Activated naive CD8-positive, alpha-beta T cell (primary cell): ENCODE measurements at regions not wholly inside any gene's neighbourhood (a gene's known extent, or its start where the extent isn't known, plus 50 kb on each side); places are given as distances from the start of the nearest gene placed in this dataset.

ENCODE experiments used
- H3K27ac Mint-ChIP-seq: one replicate; pipeline ENCODE4 v1.8.0; 2021; ENCODE audit warnings: mixed read lengths
- H3K27me3 Mint-ChIP-seq: one replicate; pipeline ENCODE4 v1.8.0; 2021; ENCODE audit warnings: mixed read lengths
- H3K36me3 Mint-ChIP-seq: one replicate; pipeline ENCODE4 v1.8.0; 2021; ENCODE audit warnings: mixed read lengths
- H3K4me1 Mint-ChIP-seq: one replicate; pipeline ENCODE4 v1.8.0; 2021; ENCODE audit warnings: low read depth, mixed read lengths
- H3K4me3 Mint-ChIP-seq: one replicate; pipeline ENCODE4 v1.8.0; 2021; ENCODE audit warnings: mild to moderate bottlenecking, mixed read lengths
- H3K9me3 Mint-ChIP-seq: one replicate; pipeline ENCODE4 v1.8.0; 2021; ENCODE audit warnings: low read depth, mixed read lengths

GRCh38 chr22:44427611-44428470 lies 70.2 kb downstream of the RTL6 start:
- H3K27me3 Mint-ChIP-seq = peaks cover 5% of the 10 kb centered on the region
- H3K36me3 Mint-ChIP-seq = no peaks in the 10 kb centered on the region
- no peaks in the 10 kb centered on the region for H3K4me1 Mint-ChIP-seq
- H3K27ac Mint-ChIP-seq = no peak overlapping the region
- H3K9me3 Mint-ChIP-seq = no peaks in the 10 kb centered on the region
- no peak overlapping the region for H3K4me3 Mint-ChIP-seq

- H3K4me3 Mint-ChIP-seq = no peak overlapping the region
- H3K4me1 Mint-ChIP-seq = no peaks in the 10 kb centered on the region
- no peaks in the 10 kb centered on the region for H3K36me3 Mint-ChIP-seq
- no peak overlapping the region for H3K27ac Mint-ChIP-seq
- peaks cover 7% of the 10 kb centered on the region for H3K27me3 Mint-ChIP-seq
- no peaks in the 10 kb centered on the region for H3K9me3 Mint-ChIP-seq
Observed at GRCh38 chr22:44426981-44427380, 71.1 kb downstream of the RTL6 start.

- Mint-ChIP-seq H3K27ac (no peak overlapping the region), H3K27me3 (peaks cover 7% of the 10 kb centered on the region), H3K36me3 (peaks cover 5% of the 10 kb centered on the region), H3K4me1 (no peaks in the 10 kb centered on the region), H3K9me3 (peaks cover 5% of the 10 kb centered on the region), H3K4me3 (no peak overlapping the region)
Observed at GRCh38 chr22:44425694-44426045, 72.4 kb downstream of the RTL6 start.

GRCh38 chr22:44424867-44425693 lies 73.0 kb downstream of the RTL6 start:
- no peak overlapping the region for H3K4me3 Mint-ChIP-seq
- H3K36me3 Mint-ChIP-seq = peaks cover 5% of the 10 kb centered on the region
- H3K27me3 Mint-ChIP-seq = peaks cover 7% of the 10 kb centered on the region
- no peaks in the 10 kb centered on the region for H3K4me1 Mint-ChIP-seq
- H3K27ac Mint-ChIP-seq = no peak overlapping the region
- H3K9me3 Mint-ChIP-seq = peaks cover 7% of the 10 kb centered on the region

GRCh38 chr22:44424359-44424682 lies 73.7 kb downstream of the RTL6 start:
- Mint-ChIP-seq H3K9me3 (peaks cover 14% of the 10 kb centered on the region), H3K4me3 (no peak overlapping the region), H3K4me1 (no peaks in the 10 kb centered on the region), H3K36me3 (peaks cover 5% of the 10 kb centered on the region), H3K27me3 (peaks cover 13% of the 10 kb centered on the region), H3K27ac (no peak overlapping the region)

GRCh38 chr22:44423556-44424358 lies 74.3 kb downstream of the RTL6 start:
- H3K4me1 Mint-ChIP-seq = no peaks in the 10 kb centered on the region
- H3K4me3 Mint-ChIP-seq = no peak overlapping the region
- peaks cover 5% of the 10 kb centered on the region for H3K36me3 Mint-ChIP-seq
- peaks cover 15% of the 10 kb centered on the region for H3K9me3 Mint-ChIP-seq
- H3K27me3 Mint-ChIP-seq = peaks cover 13% of the 10 kb centered on the region
- H3K27ac Mint-ChIP-seq = no peak overlapping the region

- peaks cover 5% of the 10 kb centered on the region for H3K36me3 Mint-ChIP-seq
- H3K27ac Mint-ChIP-seq = no peak overlapping the region
- no peak overlapping the region for H3K4me3 Mint-ChIP-seq
- no peaks in the 10 kb centered on the region for H3K4me1 Mint-ChIP-seq
- H3K9me3 Mint-ChIP-seq = peaks cover 15% of the 10 kb centered on the region
- peaks cover 15% of the 10 kb centered on the region for H3K27me3 Mint-ChIP-seq
Observed at GRCh38 chr22:44422746-44423380, 75.2 kb downstream of the RTL6 start.

GRCh38 chr22:44419429-44419828 lies 78.6 kb downstream of the RTL6 start:
- no peaks in the 10 kb centered on the region for H3K4me1 Mint-ChIP-seq
- no peak overlapping the region for H3K4me3 Mint-ChIP-seq
- no peak overlapping the region for H3K27ac Mint-ChIP-seq
- peaks cover 5% of the 10 kb centered on the region for H3K36me3 Mint-ChIP-seq
- H3K27me3 Mint-ChIP-seq = peaks cover 14% of the 10 kb centered on the region
- H3K9me3 Mint-ChIP-seq = peaks cover 19% of the 10 kb centered on the region

- H3K4me1 Mint-ChIP-seq = no peaks in the 10 kb centered on the region
- no peak overlapping the region for H3K27ac Mint-ChIP-seq
- no peak overlapping the region for H3K4me3 Mint-ChIP-seq
- H3K9me3 Mint-ChIP-seq = peaks cover 4% of the 10 kb centered on the region
- peaks cover 2% of the 10 kb centered on the region for H3K27me3 Mint-ChIP-seq
- H3K36me3 Mint-ChIP-seq = no peaks in the 10 kb centered on the region
Observed at GRCh38 chr22:44413211-44413610, 84.8 kb downstream of the RTL6 start.

- H3K9me3 Mint-ChIP-seq = peaks cover 4% of the 10 kb centered on the region
- H3K4me1 Mint-ChIP-seq = no peaks in the 10 kb centered on the region
- no peak overlapping the region for H3K4me3 Mint-ChIP-seq
- H3K36me3 Mint-ChIP-seq = no peaks in the 10 kb centered on the region
- H3K27ac Mint-ChIP-seq = no peak overlapping the region
- no peaks in the 10 kb centered on the region for H3K27me3 Mint-ChIP-seq
Observed at GRCh38 chr22:44412136-44412731, 85.8 kb downstream of the RTL6 start.

- H3K27me3 Mint-ChIP-seq = no peaks in the 10 kb centered on the region
- H3K4me1 Mint-ChIP-seq = no peaks in the 10 kb centered on the region
- H3K36me3 Mint-ChIP-seq = no peaks in the 10 kb centered on the region
- H3K9me3 Mint-ChIP-seq = peaks cover 4% of the 10 kb centered on the region
- H3K4me3 Mint-ChIP-seq = no peak overlapping the region
- H3K27ac Mint-ChIP-seq = no peak overlapping the region
Observed at GRCh38 chr22:44411226-44412135, 86.6 kb downstream of the RTL6 start.

- Mint-ChIP-seq H3K9me3 (no peaks in the 10 kb centered on the region), H3K4me1 (no peaks in the 10 kb centered on the region), H3K27me3 (no peaks in the 10 kb centered on the region), H3K27ac (no peak overlapping the region), H3K36me3 (no peaks in the 10 kb centered on the region), H3K4me3 (no peak overlapping the region)
Observed at GRCh38 chr22:44410451-44410991, 87.5 kb downstream of the RTL6 start.

- H3K4me3 Mint-ChIP-seq = no peak overlapping the region
- H3K36me3 Mint-ChIP-seq = no peaks in the 10 kb centered on the region
- no peaks in the 10 kb centered on the region for H3K9me3 Mint-ChIP-seq
- no peak overlapping the region for H3K27ac Mint-ChIP-seq
- no peaks in the 10 kb centered on the region for H3K27me3 Mint-ChIP-seq
- no peaks in the 10 kb centered on the region for H3K4me1 Mint-ChIP-seq
Observed at GRCh38 chr22:44409974-44410316, 88.1 kb downstream of the RTL6 start.
